HTR-8/SVneo (cell line): ENCODE measurements at regions not wholly inside any gene's neighbourhood (a gene's known extent, or its start where the extent isn't known, plus 50 kb on each side); places are given as distances from the start of the nearest gene placed in this dataset.
"Not testable (repeated sequence)": the region's sequence is repeated elsewhere in the genome, so short reads cannot be mapped to it uniquely, and the experiment has no call there.

Source experiments
- DNase-seq: peaks from one replicate; pipeline ENCODE4 v3.0.0; 2011; ENCODE audit warnings: low spot score, mixed read lengths; ENCODE audit not compliant: insufficient read length
- FAIRE-seq: peaks from 2 replicates; lab custom pipeline; 2011; peaks lifted over from hg19 to GRCh38; lab: Jason Lieb, UNC

GRCh38 chr1:83083589-83084224, 915.2 kb downstream of the TTLL7 start:
- DNase-seq (no peak), FAIRE-seq (no peak)

- DNase-seq (no peak), FAIRE-seq (no peak)
Measured at GRCh38 chr1:83077411-83077810, 921.5 kb downstream of the TTLL7 start.

- FAIRE-seq (no peak), DNase-seq (no peak)
Measured at GRCh38 chr1:83075107-83075506, 923.8 kb downstream of the TTLL7 start.

- FAIRE-seq (no peak), DNase-seq (no peak)
Measured at GRCh38 chr1:83067954-83068353, 931.0 kb downstream of the TTLL7 start.

GRCh38 chr1:83065952-83066727, 932.8 kb downstream of the TTLL7 start:
- DNase-seq (no peak), FAIRE-seq (no peak)

- FAIRE-seq (no peak), DNase-seq (no peak)
Measured at GRCh38 chr1:83064589-83065242, 934.2 kb downstream of the TTLL7 start.

GRCh38 chr1:83060651-83061390, 938.1 kb downstream of the TTLL7 start:
- DNase-seq, result no peak
- no peak for FAIRE-seq

- DNase-seq (no peak), FAIRE-seq (no peak)
Measured at GRCh38 chr1:83060221-83060620, 938.7 kb downstream of the TTLL7 start.

- FAIRE-seq (no peak), DNase-seq (no peak)
Measured at GRCh38 chr1:83058327-83058726, 940.6 kb downstream of the TTLL7 start.

- no peak for DNase-seq
- no peak for FAIRE-seq
Measured at GRCh38 chr1:83055391-83056170, 943.4 kb downstream of the TTLL7 start.

- no peak for DNase-seq
- FAIRE-seq, result no peak
Measured at GRCh38 chr1:83053446-83053845, 945.5 kb downstream of the TTLL7 start.

- DNase-seq (no peak), FAIRE-seq (no peak)
Measured at GRCh38 chr1:83052865-83053264, 946.1 kb downstream of the TTLL7 start.

GRCh38 chr1:83051053-83051452, 947.9 kb downstream of the TTLL7 start:
- DNase-seq, FAIRE-seq: not testable (repeated sequence)

- DNase-seq (no peak), FAIRE-seq (no peak)
Measured at GRCh38 chr1:83043244-83043643, 955.7 kb downstream of the TTLL7 start.

GRCh38 chr1:83039091-83039490, 959.8 kb downstream of the TTLL7 start:
- not testable (repeated sequence) for DNase-seq, FAIRE-seq

GRCh38 chr1:83034851-83035250, 964.1 kb downstream of the TTLL7 start:
- no peak for FAIRE-seq
- DNase-seq, result no peak

GRCh38 chr1:83033682-83034081, 965.2 kb downstream of the TTLL7 start:
- DNase-seq (peak; percentile 22), FAIRE-seq (no peak)

GRCh38 chr1:83029916-83030315, 969.0 kb downstream of the TTLL7 start:
- no peak for DNase-seq
- no peak for FAIRE-seq

- FAIRE-seq (no peak), DNase-seq (no peak)
Measured at GRCh38 chr1:83029050-83029449, 969.9 kb downstream of the TTLL7 start.

GRCh38 chr1:83028467-83028866, 970.5 kb downstream of the TTLL7 start:
- FAIRE-seq, result no peak
- DNase-seq, result no peak
